ENCODE measurements at regions not wholly inside any gene's neighbourhood (a gene's known extent, or its start where the extent isn't known, plus 50 kb on each side); places are given as distances from the start of the nearest gene placed in this dataset.

DNA sequence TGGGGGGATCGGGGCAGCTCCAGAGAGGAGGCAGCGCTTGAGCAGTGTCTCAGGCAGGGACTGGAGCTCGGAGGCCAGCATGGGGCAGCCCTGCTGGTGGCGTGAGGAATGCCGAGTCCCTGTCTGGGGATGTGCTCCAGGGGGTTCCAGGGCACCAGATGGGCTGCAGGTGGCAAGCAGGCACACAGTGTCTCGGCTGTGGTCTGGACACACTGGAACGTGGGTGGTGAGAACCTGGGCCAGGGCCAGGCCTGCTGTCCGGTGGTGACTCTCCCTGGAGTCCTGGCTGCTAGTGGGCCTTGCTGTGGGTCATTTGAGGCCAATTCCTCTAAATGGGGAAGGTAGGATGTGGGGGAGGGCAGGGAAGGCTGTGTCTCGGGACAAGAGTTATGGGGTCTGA is 199.4 kb upstream of the RTL1 start:
- no peaks in the 10 kb centered on the region for H3K27me3 Mint-ChIP-seq
- no peak for DNase-seq (ENCODE audit: low spot score, unreplicated experiment)
- TF ChIP-seq, protein P1, sequence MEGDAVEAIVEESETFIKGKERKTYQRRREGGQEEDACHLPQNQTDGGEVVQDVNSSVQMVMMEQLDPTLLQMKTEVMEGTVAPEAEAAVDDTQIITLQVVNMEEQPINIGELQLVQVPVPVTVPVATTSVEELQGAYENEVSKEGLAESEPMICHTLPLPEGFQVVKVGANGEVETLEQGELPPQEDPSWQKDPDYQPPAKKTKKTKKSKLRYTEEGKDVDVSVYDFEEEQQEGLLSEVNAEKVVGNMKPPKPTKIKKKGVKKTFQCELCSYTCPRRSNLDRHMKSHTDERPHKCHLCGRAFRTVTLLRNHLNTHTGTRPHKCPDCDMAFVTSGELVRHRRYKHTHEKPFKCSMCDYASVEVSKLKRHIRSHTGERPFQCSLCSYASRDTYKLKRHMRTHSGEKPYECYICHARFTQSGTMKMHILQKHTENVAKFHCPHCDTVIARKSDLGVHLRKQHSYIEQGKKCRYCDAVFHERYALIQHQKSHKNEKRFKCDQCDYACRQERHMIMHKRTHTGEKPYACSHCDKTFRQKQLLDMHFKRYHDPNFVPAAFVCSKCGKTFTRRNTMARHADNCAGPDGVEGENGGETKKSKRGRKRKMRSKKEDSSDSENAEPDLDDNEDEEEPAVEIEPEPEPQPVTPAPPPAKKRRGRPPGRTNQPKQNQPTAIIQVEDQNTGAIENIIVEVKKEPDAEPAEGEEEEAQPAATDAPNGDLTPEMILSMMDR (IDR thresholded peaks at IDR 0.05; ENCODE audit: unreplicated experiment), result no peak
- H3K4me3 Mint-ChIP-seq (ENCODE audit: low read depth), result no peak overlapping the region
- H3K9me3 Mint-ChIP-seq (ENCODE audit: low read depth), result peaks cover 14% of the 10 kb centered on the region
- peaks cover 1% of the 10 kb centered on the region for H3K36me3 Mint-ChIP-seq (ENCODE audit: insufficient read depth)
- H3K27ac Mint-ChIP-seq, result no peak overlapping the region
- no peaks in the 10 kb centered on the region for H3K4me1 Mint-ChIP-seq (ENCODE audit: low read depth)

DNA sequence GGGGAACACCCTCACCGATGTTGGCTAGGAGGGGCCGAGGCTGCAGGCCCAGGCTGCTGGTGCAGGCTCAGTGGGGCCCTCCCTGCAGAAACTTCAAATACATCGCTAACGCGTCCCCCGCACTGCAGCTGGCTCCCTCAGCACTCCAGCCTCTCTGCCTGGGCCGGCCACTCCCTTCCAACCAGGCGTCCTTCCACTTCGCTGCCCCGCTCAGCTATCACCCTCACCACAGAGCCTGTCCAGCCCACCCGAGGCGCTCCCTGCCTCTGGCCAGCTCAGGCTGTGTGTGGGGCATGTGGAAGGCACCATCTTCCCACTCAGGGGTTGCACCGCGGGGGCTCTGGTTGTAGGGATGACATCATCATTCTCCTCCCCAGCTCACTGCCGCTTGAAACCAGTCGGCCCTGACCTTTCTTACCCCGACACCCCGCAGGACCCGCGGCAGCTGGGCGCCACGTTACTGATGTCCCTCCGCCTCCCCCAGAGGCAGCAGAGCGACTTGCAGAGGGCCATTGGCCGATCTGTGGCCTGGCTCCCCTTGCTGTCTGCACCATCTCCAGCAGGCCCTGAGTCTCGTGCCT is 199.9 kb upstream of the RTL1 start:
- Mint-ChIP-seq H3K36me3 (ENCODE audit: insufficient read depth) (peaks cover 1% of the 10 kb centered on the region), H3K4me3 (ENCODE audit: low read depth) (no peak overlapping the region), H3K27me3 (no peaks in the 10 kb centered on the region), H3K9me3 (ENCODE audit: low read depth) (peaks cover 14% of the 10 kb centered on the region), H3K27ac (no peak overlapping the region), H3K4me1 (ENCODE audit: low read depth) (no peaks in the 10 kb centered on the region)
- no peak for DNase-seq (ENCODE audit: low spot score, unreplicated experiment)
- TF ChIP-seq, protein P1 (IDR thresholded peaks at IDR 0.05; ENCODE audit: unreplicated experiment), result no peak

DNA sequence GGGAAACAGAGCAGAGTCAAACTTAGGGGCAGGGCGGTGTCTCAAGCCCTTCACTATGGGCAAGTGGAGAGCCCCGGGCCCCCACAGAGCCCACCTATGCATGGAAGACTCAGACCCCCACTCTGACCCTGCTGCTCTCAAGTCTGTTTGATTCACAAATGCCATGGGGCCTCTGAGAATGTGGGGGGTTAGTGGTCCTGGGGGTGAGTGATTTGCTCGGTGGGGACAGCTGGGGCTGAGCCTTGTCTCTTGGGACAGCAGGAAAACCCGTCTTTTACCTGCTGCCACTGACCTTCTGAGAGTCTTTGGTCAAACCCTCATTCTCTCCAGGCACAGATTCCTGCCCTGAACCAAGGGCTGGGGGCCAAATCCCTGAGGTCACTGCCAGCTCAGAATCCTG is 201.0 kb upstream of the RTL1 start:
- DNase-seq (ENCODE audit: low spot score, unreplicated experiment), result no peak
- Mint-ChIP-seq H3K4me1 (ENCODE audit: low read depth) (no peaks in the 10 kb centered on the region), H3K4me3 (ENCODE audit: low read depth) (no peak overlapping the region), H3K9me3 (ENCODE audit: low read depth) (peaks cover 10% of the 10 kb centered on the region), H3K27me3 (no peaks in the 10 kb centered on the region), H3K27ac (no peak overlapping the region), H3K36me3 (ENCODE audit: insufficient read depth) (no peaks in the 10 kb centered on the region)
- TF ChIP-seq, protein P1 (IDR thresholded peaks at IDR 0.05; ENCODE audit: unreplicated experiment), result no peak

DNA sequence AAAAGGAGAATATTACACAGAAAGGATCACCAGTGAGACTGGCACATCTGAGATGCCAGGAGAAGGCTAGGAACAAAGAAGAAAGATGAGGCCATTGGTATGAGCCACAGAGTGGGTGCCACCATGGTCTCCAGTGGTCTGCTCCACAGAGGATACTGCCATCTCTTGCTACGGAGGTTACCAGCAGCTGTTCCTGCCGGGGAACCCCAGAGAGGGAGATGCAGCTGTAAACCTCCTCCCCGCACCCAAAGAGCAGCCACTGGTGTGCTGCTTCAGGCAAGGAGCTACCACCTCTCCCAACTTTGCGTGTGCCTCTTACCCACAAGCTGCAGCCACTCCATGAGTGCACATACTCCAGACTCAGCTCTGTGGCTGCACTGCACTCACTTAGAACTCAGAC is 201.5 kb upstream of the RTL1 start:
- DNase-seq (ENCODE audit: low spot score, unreplicated experiment), result no peak
- Mint-ChIP-seq H3K36me3 (ENCODE audit: insufficient read depth) (no peaks in the 10 kb centered on the region), H3K27ac (no peak overlapping the region), H3K27me3 (peaks cover 3% of the 10 kb centered on the region), H3K4me1 (ENCODE audit: low read depth) (peaks cover 4% of the 10 kb centered on the region), H3K4me3 (ENCODE audit: low read depth) (no peak overlapping the region), H3K9me3 (ENCODE audit: low read depth) (peaks cover 6% of the 10 kb centered on the region)
- TF ChIP-seq, protein P1 (IDR thresholded peaks at IDR 0.05; ENCODE audit: unreplicated experiment), result no peak

DNA sequence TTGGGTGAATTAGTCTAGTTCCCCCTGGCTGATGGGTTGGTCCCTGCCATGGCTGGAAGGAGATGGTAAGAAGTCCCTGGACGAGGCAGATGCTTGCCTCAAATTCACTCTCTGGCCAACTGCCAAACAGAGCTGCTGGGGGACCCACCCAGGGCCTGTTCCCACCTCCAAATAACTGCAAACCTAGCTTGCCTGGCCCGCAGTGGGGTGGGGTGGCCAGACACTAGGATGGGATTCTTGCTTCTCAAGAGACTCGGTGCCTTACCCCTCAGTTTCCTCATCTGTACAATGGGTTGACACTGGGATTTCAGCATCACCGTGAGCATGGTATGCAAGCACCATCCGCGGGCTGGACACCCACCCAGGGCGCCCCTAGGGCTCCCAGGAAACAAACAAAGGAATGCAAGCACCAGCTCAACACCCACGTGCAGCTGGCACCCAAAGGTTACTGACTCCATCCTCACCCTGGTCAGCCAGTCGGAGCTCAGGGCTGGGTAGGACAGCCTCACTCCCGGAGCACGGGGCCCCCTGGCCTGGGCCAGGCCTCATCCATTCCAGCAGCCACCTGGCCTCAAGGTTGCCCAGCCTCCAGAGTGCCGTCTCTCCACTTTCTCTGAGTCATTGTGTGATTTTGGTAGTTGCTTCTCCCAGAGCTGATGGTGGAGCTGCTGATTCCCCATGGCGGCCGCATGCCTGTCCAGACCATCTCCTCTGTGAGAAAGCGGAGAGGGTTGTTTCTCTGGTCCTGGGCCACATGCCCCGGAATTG is 205.2 kb upstream of the RTL1 start:
- DNase-seq (ENCODE audit: low spot score, unreplicated experiment), result no peak
- TF ChIP-seq, protein P1 (IDR thresholded peaks at IDR 0.05; ENCODE audit: unreplicated experiment), result no peak
- Mint-ChIP-seq H3K4me1 (ENCODE audit: low read depth) (peaks cover 5% of the 10 kb centered on the region), H3K4me3 (ENCODE audit: low read depth) (no peak overlapping the region), H3K9me3 (ENCODE audit: low read depth) (peaks cover 3% of the 10 kb centered on the region), H3K27ac (no peak overlapping the region), H3K27me3 (peaks cover 4% of the 10 kb centered on the region), H3K36me3 (ENCODE audit: insufficient read depth) (no peaks in the 10 kb centered on the region)

Data from progenitor cell of endocrine pancreas (in vitro differentiated cells).